ENCODE measurements at regions not wholly inside any gene's neighbourhood (a gene's known extent, or its start where the extent isn't known, plus 50 kb on each side); places are given as distances from the start of the nearest gene placed in this dataset.

DNA sequence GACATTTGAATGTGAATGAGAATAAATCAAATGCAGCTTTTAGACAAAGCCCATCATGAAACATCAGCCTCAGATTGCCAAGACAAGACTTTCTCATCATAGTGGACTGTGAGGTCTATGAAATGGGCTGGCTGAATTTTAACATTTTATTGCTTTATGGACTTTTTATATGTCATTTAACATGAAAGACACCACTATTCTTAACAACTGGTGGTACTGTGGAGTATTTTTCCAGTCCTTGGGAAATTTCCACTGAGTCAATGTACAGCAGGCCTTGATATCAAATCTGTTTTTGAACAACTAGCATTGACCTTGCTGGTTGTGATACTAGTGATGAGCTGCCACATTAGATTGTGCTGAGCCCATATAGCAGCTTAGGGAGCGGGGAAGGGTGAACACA, 326.6 kb upstream of the CITED2 start:
- Histone ChIP-seq H2AFZ (ENCODE audit: low read depth, low read length) (no peak overlapping the region), H3K9me3 (replicated peaks; ENCODE audit: control insufficient read depth, insufficient read depth, low read depth, low read length) (0 out of 2 replicates have a peak, but pooled peaks cover 4% of the 10 kb centered on the region), H3K27me3 (ENCODE audit: control insufficient read depth in 2 of 2, insufficient read depth in 2 of 2, low read length in 2 of 2) (no peaks in the 10 kb centered on the region), H3K4me3 (no peak overlapping the region), H3K4me1 (replicated peaks in 1 of 2; ENCODE audit: control insufficient read depth in 2 of 2, insufficient read depth in 2 of 2, low read length in 2 of 2) (no peaks in the 10 kb centered on the region), H3K36me3 (ENCODE audit: control insufficient read depth, insufficient read depth, low read length) (no peaks in the 10 kb centered on the region), H3K4me2 (ENCODE audit: insufficient read depth, low read length) (no peak overlapping the region), H4K20me1 (replicated peaks; ENCODE audit: control insufficient read depth, insufficient read depth, low read length) (no peaks in the 10 kb centered on the region), H3K79me2 (ENCODE audit: control insufficient read depth, insufficient read depth, low read length) (no peaks in the 10 kb centered on the region), H3K9ac (ENCODE audit: insufficient read depth in 1 of 2, low read depth in 2 of 2, low read length in 2 of 2) (no peak overlapping the region), H3K27ac (ENCODE audit: extremely low read depth, low read depth, low read length) (no peak overlapping the region), H3K9me1 (ENCODE audit: control insufficient read depth, insufficient read depth, low read length) (no peaks in the 10 kb centered on the region)
- 44% methylated on average over 1 of the region's 1 CpG for WGBS (ENCODE audit: insufficient coverage, low coverage, missing lambda C conversion rate)
- ChIA-PET POLR2A (interaction anchor here (1.7 kb wide), 1 partner anchor 327 kb away, joined by 6 read pairs; the partner anchor contains the start of gene CITED2), CTCF (ENCODE audit: low intra/inter-chr PET ratio) (no interaction called here)
- FAIRE-seq (no peak), ATAC-seq (no peak), DNase-seq (ENCODE audit: extremely low read depth in 1 of 4, low spot score in 3 of 4) (no peak)
- no TSS peak for BruUV-seq (replicated peaks)
- intact Hi-C loops (cut with micrococcal nuclease) (no loop called here), in situ Hi-C loops (cut with MboI) (no loop called here)
- TF ChIP-seq, protein P1, sequence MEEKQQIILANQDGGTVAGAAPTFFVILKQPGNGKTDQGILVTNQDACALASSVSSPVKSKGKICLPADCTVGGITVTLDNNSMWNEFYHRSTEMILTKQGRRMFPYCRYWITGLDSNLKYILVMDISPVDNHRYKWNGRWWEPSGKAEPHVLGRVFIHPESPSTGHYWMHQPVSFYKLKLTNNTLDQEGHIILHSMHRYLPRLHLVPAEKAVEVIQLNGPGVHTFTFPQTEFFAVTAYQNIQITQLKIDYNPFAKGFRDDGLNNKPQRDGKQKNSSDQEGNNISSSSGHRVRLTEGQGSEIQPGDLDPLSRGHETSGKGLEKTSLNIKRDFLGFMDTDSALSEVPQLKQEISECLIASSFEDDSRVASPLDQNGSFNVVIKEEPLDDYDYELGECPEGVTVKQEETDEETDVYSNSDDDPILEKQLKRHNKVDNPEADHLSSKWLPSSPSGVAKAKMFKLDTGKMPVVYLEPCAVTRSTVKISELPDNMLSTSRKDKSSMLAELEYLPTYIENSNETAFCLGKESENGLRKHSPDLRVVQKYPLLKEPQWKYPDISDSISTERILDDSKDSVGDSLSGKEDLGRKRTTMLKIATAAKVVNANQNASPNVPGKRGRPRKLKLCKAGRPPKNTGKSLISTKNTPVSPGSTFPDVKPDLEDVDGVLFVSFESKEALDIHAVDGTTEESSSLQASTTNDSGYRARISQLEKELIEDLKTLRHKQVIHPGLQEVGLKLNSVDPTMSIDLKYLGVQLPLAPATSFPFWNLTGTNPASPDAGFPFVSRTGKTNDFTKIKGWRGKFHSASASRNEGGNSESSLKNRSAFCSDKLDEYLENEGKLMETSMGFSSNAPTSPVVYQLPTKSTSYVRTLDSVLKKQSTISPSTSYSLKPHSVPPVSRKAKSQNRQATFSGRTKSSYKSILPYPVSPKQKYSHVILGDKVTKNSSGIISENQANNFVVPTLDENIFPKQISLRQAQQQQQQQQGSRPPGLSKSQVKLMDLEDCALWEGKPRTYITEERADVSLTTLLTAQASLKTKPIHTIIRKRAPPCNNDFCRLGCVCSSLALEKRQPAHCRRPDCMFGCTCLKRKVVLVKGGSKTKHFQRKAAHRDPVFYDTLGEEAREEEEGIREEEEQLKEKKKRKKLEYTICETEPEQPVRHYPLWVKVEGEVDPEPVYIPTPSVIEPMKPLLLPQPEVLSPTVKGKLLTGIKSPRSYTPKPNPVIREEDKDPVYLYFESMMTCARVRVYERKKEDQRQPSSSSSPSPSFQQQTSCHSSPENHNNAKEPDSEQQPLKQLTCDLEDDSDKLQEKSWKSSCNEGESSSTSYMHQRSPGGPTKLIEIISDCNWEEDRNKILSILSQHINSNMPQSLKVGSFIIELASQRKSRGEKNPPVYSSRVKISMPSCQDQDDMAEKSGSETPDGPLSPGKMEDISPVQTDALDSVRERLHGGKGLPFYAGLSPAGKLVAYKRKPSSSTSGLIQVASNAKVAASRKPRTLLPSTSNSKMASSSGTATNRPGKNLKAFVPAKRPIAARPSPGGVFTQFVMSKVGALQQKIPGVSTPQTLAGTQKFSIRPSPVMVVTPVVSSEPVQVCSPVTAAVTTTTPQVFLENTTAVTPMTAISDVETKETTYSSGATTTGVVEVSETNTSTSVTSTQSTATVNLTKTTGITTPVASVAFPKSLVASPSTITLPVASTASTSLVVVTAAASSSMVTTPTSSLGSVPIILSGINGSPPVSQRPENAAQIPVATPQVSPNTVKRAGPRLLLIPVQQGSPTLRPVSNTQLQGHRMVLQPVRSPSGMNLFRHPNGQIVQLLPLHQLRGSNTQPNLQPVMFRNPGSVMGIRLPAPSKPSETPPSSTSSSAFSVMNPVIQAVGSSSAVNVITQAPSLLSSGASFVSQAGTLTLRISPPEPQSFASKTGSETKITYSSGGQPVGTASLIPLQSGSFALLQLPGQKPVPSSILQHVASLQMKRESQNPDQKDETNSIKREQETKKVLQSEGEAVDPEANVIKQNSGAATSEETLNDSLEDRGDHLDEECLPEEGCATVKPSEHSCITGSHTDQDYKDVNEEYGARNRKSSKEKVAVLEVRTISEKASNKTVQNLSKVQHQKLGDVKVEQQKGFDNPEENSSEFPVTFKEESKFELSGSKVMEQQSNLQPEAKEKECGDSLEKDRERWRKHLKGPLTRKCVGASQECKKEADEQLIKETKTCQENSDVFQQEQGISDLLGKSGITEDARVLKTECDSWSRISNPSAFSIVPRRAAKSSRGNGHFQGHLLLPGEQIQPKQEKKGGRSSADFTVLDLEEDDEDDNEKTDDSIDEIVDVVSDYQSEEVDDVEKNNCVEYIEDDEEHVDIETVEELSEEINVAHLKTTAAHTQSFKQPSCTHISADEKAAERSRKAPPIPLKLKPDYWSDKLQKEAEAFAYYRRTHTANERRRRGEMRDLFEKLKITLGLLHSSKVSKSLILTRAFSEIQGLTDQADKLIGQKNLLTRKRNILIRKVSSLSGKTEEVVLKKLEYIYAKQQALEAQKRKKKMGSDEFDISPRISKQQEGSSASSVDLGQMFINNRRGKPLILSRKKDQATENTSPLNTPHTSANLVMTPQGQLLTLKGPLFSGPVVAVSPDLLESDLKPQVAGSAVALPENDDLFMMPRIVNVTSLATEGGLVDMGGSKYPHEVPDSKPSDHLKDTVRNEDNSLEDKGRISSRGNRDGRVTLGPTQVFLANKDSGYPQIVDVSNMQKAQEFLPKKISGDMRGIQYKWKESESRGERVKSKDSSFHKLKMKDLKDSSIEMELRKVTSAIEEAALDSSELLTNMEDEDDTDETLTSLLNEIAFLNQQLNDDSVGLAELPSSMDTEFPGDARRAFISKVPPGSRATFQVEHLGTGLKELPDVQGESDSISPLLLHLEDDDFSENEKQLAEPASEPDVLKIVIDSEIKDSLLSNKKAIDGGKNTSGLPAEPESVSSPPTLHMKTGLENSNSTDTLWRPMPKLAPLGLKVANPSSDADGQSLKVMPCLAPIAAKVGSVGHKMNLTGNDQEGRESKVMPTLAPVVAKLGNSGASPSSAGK (IDR thresholded peaks at IDR 0.05) = no peak
- TF ChIP-seq, protein P2, sequence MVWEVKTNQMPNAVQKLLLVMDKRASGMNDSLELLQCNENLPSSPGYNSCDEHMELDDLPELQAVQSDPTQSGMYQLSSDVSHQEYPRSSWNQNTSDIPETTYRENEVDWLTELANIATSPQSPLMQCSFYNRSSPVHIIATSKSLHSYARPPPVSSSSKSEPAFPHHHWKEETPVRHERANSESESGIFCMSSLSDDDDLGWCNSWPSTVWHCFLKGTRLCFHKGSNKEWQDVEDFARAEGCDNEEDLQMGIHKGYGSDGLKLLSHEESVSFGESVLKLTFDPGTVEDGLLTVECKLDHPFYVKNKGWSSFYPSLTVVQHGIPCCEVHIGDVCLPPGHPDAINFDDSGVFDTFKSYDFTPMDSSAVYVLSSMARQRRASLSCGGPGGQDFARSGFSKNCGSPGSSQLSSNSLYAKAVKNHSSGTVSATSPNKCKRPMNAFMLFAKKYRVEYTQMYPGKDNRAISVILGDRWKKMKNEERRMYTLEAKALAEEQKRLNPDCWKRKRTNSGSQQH (CRISPR knock-in tag; IDR thresholded peaks at IDR 0.05) = no peak
- TF ChIP-seq SMAD4 (CRISPR knock-in tag; conservative IDR thresholded peaks at IDR 0.05) (no peak), ZBTB2 (IDR thresholded peaks at IDR 0.05) (no peak), ZNF583 (CRISPR knock-in tag; IDR thresholded peaks at IDR 0.05) (no peak)
- TF ChIP-seq, protein P3, sequence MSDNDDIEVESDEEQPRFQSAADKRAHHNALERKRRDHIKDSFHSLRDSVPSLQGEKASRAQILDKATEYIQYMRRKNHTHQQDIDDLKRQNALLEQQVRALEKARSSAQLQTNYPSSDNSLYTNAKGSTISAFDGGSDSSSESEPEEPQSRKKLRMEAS (CRISPR knock-in tag; IDR thresholded peaks at IDR 0.05) = no peak

All from K562 (cell line).